Esophagus squamous epithelium (tissue), 5 donors: ENCODE measurements at regions not wholly inside any gene's neighbourhood (a gene's known extent, or its start where the extent isn't known, plus 50 kb on each side); places are given as distances from the start of the nearest gene placed in this dataset.

Experiments
- DNase-seq: peaks from one replicate; lab custom pipeline; 2025; lab: John Stamatoyannopoulos, UW
- H3K27ac ChIP-seq, 4 donors: fragments of 200-600 bp; sonication (generic); one replicate each; pipeline ENCODE4 v1.5.1; 2016 to 2019; ENCODE audit warnings: mild to moderate bottlenecking in 1 of 4
- H3K27me3 ChIP-seq, 4 donors: fragments of 200-600 bp; sonication (generic); 1 replicate in 3 of 4; 2 replicates in 1 of 4; pipeline versions ENCODE4 v1.5.1 to v1.6.0; 2017 to 2021; ENCODE audit warnings: antibody characterized with exemption in 1 of 4
- H3K36me3 ChIP-seq, 3 donors: fragments of 200-600 bp; sonication (generic); one replicate each; pipeline ENCODE4 v1.5.1; 2016 to 2019
- H3K4me1 ChIP-seq, 3 donors: fragments of 200-600 bp; sonication (generic); one replicate each; pipeline ENCODE4 v1.5.1; 2017 to 2019
- H3K4me3 ChIP-seq, 4 donors: fragments of 200-600 bp; sonication (generic); 1 replicate in 3 of 4; 2 replicates in 1 of 4; pipeline ENCODE4 v1.5.1; 2016 to 2019; ENCODE audit warnings: mild to moderate bottlenecking in 2 of 4, moderate library complexity in 1 of 4
- H3K9me3 ChIP-seq, 3 donors: fragments of 200-600 bp; sonication (generic); one replicate each; pipeline ENCODE4 v1.5.1; 2016 to 2019
- POLR2A ChIP-seq, 4 donors: fragments of 450-650 bp; IDR thresholded peaks; one replicate each; pipeline ENCODE4 v1.6.1; 2017; ENCODE audit warnings: antibody characterized with exemption in 4 of 4, mild to moderate bottlenecking in 4 of 4, moderate library complexity in 3 of 4
- WGBS, 2 donors: methylation state at CpG; one replicate each; pipeline ENCODE4 v1.1.5; 2018; 5-methylcytosine and 5-hydroxymethylcytosine counted together
- intact Hi-C: fragments of 100-400 bp; cut with DNase I; formaldehyde crosslinking; loops from one replicate; pipeline ENCODE4 v1.15.0; 2022
- TF ChIP-seq, protein P1 (sequence below), 6 experiments: fragments of 450-650 bp in 4 of 6; fragments of 200-600 bp in 2 of 6; sonication (generic) in 2 of 6; IDR thresholded peaks; one replicate each; pipeline ENCODE4 v1.5.1; 2016 to 2019; ENCODE audit warnings: antibody characterized with exemption in 6 of 6, mild to moderate bottlenecking in 4 of 6, moderate library complexity in 4 of 6
- donor health status: DM: yes; HTN: yes; CAD: no.

GRCh38 chr5:57750891-57751290, 268.3 kb upstream of the ACTBL2 start:
- intact Hi-C loops = no loop called here
- peaks cover 0 to 20% (median 5%) of the 10 kb centered on the region in 3 donors for H3K4me1 ChIP-seq
- H3K27me3 ChIP-seq = peaks cover 0 to 5% (median 0%) of the 10 kb centered on the region in 4 donors
- H3K27ac ChIP-seq = no peak overlapping the region
- no peaks in the 10 kb centered on the region for H3K9me3 ChIP-seq
- H3K36me3 ChIP-seq = no peaks in the 10 kb centered on the region
- WGBS, 2 donors = 82 to 93% methylated on average over 6 of the region's 9 CpGs
- H3K4me3 ChIP-seq = no peak overlapping the region
- DNase-seq = no peak
- TF ChIP-seq POLR2A (IDR thresholded peaks at IDR 0.05) = no peak
- TF ChIP-seq, protein P1, sequence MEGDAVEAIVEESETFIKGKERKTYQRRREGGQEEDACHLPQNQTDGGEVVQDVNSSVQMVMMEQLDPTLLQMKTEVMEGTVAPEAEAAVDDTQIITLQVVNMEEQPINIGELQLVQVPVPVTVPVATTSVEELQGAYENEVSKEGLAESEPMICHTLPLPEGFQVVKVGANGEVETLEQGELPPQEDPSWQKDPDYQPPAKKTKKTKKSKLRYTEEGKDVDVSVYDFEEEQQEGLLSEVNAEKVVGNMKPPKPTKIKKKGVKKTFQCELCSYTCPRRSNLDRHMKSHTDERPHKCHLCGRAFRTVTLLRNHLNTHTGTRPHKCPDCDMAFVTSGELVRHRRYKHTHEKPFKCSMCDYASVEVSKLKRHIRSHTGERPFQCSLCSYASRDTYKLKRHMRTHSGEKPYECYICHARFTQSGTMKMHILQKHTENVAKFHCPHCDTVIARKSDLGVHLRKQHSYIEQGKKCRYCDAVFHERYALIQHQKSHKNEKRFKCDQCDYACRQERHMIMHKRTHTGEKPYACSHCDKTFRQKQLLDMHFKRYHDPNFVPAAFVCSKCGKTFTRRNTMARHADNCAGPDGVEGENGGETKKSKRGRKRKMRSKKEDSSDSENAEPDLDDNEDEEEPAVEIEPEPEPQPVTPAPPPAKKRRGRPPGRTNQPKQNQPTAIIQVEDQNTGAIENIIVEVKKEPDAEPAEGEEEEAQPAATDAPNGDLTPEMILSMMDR (IDR thresholded peaks at IDR 0.05) = no peak

- intact Hi-C loops = no loop called here
- no peak for DNase-seq
- Histone ChIP-seq H3K9me3 (no peaks in the 10 kb centered on the region), H3K27ac (no peak overlapping the region), H3K36me3 (no peaks in the 10 kb centered on the region), H3K27me3 (peaks cover 0 to 5% (median 0%) of the 10 kb centered on the region in 4 donors), H3K4me3 (no peak overlapping the region), H3K4me1 (peaks cover 0 to 20% (median 5%) of the 10 kb centered on the region in 3 donors)
- TF ChIP-seq, protein P1 (IDR thresholded peaks at IDR 0.05) = no peak
- TF ChIP-seq POLR2A (IDR thresholded peaks at IDR 0.05) = no peak
- 86 to 91% methylated on average over 2 to 7 of the region's 10 CpGs for WGBS, 2 donors
Observed at GRCh38 chr5:57750282-57750681, 267.7 kb upstream of the ACTBL2 start.

- no peak overlapping the region for H3K27ac ChIP-seq
- peaks cover 0 to 20% (median 4%) of the 10 kb centered on the region in 3 donors for H3K4me1 ChIP-seq
- H3K4me3 ChIP-seq = no peak overlapping the region
- no peaks in the 10 kb centered on the region for H3K36me3 ChIP-seq
- intact Hi-C loops = no loop called here
- peaks cover 0 to 5% (median 0%) of the 10 kb centered on the region in 4 donors for H3K27me3 ChIP-seq
- TF ChIP-seq POLR2A (IDR thresholded peaks at IDR 0.05) = no peak
- TF ChIP-seq, protein P1 (IDR thresholded peaks at IDR 0.05) = no peak
- no peak for DNase-seq
- no peaks in the 10 kb centered on the region for H3K9me3 ChIP-seq
Observed at GRCh38 chr5:57749396-57749795, 266.8 kb upstream of the ACTBL2 start.

GRCh38 chr5:57745700-57746651, 263.4 kb upstream of the ACTBL2 start:
- Histone ChIP-seq H3K27ac (no peak overlapping the region), H3K4me1 (no peaks in the 10 kb centered on the region), H3K36me3 (no peaks in the 10 kb centered on the region), H3K9me3 (no peaks in the 10 kb centered on the region), H3K27me3 (peaks cover 0 to 5% (median 0%) of the 10 kb centered on the region in 4 donors), H3K4me3 (no peak overlapping the region)
- no peak for DNase-seq
- no peak for TF ChIP-seq POLR2A (IDR thresholded peaks at IDR 0.05)
- TF ChIP-seq, protein P1 (IDR thresholded peaks at IDR 0.05) = no peak
- 79 to 85% methylated on average over 7 of the region's 7 CpGs for WGBS, 2 donors
- intact Hi-C loops = no loop called here

- no peak overlapping the region for H3K27ac ChIP-seq
- no peaks in the 10 kb centered on the region for H3K27me3 ChIP-seq
- no peak for TF ChIP-seq POLR2A (IDR thresholded peaks at IDR 0.05)
- TF ChIP-seq, protein P1 (IDR thresholded peaks at IDR 0.05) = no peak
- no peak overlapping the region for H3K4me3 ChIP-seq
- no peaks in the 10 kb centered on the region for H3K9me3 ChIP-seq
- no peak for DNase-seq
- H3K36me3 ChIP-seq = no peaks in the 10 kb centered on the region
- H3K4me1 ChIP-seq = no peaks in the 10 kb centered on the region
- intact Hi-C loops = no loop called here
Observed at GRCh38 chr5:57745029-57745428, 262.4 kb upstream of the ACTBL2 start.
